ENCODE measurements at regions not wholly inside any gene's neighbourhood (a gene's known extent, or its start where the extent isn't known, plus 50 kb on each side); places are given as distances from the start of the nearest gene placed in this dataset.

GRCh38 chr20:22908437-22908836 is 126.7 kb upstream of the SSTR4 start:
- Histone ChIP-seq H3K9me2 (ENCODE audit: insufficient read depth, low read length) (no peaks in the 10 kb centered on the region), H3K9ac (ENCODE audit: low read length) (no peak overlapping the region), H2AFZ (ENCODE audit: low read depth, low read length) (no peak overlapping the region), H3K79me2 (replicated peaks; ENCODE audit: insufficient read depth, low read length) (no peaks in the 10 kb centered on the region), H3K9me3 (ENCODE audit: low read length) (no peaks in the 10 kb centered on the region), H4K20me1 (ENCODE audit: insufficient read depth) (no peaks in the 10 kb centered on the region), H3K27ac (ENCODE audit: low read length) (no peak overlapping the region), H3K27me3 (ENCODE audit: insufficient read depth, low read depth, low read length) (no peaks in the 10 kb centered on the region), H3K36me3 (ENCODE audit: insufficient read depth, low read length) (no peaks in the 10 kb centered on the region), H3F3A (ENCODE audit: insufficient read depth, low read length, poor library complexity, severe bottlenecking) (no peaks in the 10 kb centered on the region), H3K4me3 (ENCODE audit: low read length) (no peak overlapping the region), H3K4me2 (ENCODE audit: low read length) (no peak overlapping the region)
- TF ChIP-seq RAD21 (conservative IDR thresholded peaks at IDR 0.05) (no peak), EP300 (conservative IDR thresholded peaks at IDR 0.05; ENCODE audit: poor library complexity, severe bottlenecking) (no peak), TAF1 (IDR thresholded peaks at IDR 0.05; ENCODE audit: low read depth) (no peak), SMC3 (conservative IDR thresholded peaks at IDR 0.05; ENCODE audit: poor library complexity) (no peak), EZH2 (IDR thresholded peaks at IDR 0.05; ENCODE audit: borderline replicate concordance, insufficient read depth, low read length, poor library complexity, severe bottlenecking) (no peak), POLR2AphosphoS5 (IDR thresholded peaks at IDR 0.05) (no peak), REST (IDR thresholded peaks at IDR 0.05; ENCODE audit: borderline replicate concordance) (no peak), CTCF (IDR thresholded peaks at IDR 0.05; ENCODE audit: poor library complexity, severe bottlenecking) (no peak), MXI1 (conservative IDR thresholded peaks at IDR 0.05; ENCODE audit: poor library complexity, severe bottlenecking) (no peak)

- H3K9me3 ChIP-seq (ENCODE audit: low read length) = no peaks in the 10 kb centered on the region
Observed at GRCh38 chr20:22908944-22909343, 126.2 kb upstream of the SSTR4 start.

More at GRCh38 chr20:22908944-22909343, 126.2 kb upstream of the SSTR4 start:
- Histone ChIP-seq H4K20me1 (ENCODE audit: insufficient read depth) (no peaks in the 10 kb centered on the region), H3K4me3 (ENCODE audit: low read length) (no peak overlapping the region), H2AFZ (ENCODE audit: low read depth, low read length) (no peak overlapping the region), H3K4me2 (ENCODE audit: low read length) (no peak overlapping the region), H3K79me2 (replicated peaks; ENCODE audit: insufficient read depth, low read length) (no peaks in the 10 kb centered on the region), H3K27ac (ENCODE audit: low read length) (no peak overlapping the region), H3K9ac (ENCODE audit: low read length) (no peak overlapping the region), H3K36me3 (ENCODE audit: insufficient read depth, low read length) (no peaks in the 10 kb centered on the region), H3K9me2 (ENCODE audit: insufficient read depth, low read length) (no peaks in the 10 kb centered on the region), H3F3A (ENCODE audit: insufficient read depth, low read length, poor library complexity, severe bottlenecking) (no peaks in the 10 kb centered on the region), H3K27me3 (ENCODE audit: insufficient read depth, low read depth, low read length) (no peaks in the 10 kb centered on the region)
- no peak for TF ChIP-seq RAD21 (conservative IDR thresholded peaks at IDR 0.05)
- no peak for TF ChIP-seq EP300 (conservative IDR thresholded peaks at IDR 0.05; ENCODE audit: poor library complexity, severe bottlenecking)
- no peak for TF ChIP-seq REST (IDR thresholded peaks at IDR 0.05; ENCODE audit: borderline replicate concordance)
- TF ChIP-seq TAF1 (IDR thresholded peaks at IDR 0.05; ENCODE audit: low read depth) = no peak
- TF ChIP-seq CTCF (IDR thresholded peaks at IDR 0.05; ENCODE audit: poor library complexity, severe bottlenecking) = no peak
- no peak for TF ChIP-seq MXI1 (conservative IDR thresholded peaks at IDR 0.05; ENCODE audit: poor library complexity, severe bottlenecking)
- TF ChIP-seq SMC3 (conservative IDR thresholded peaks at IDR 0.05; ENCODE audit: poor library complexity) = no peak
- TF ChIP-seq EZH2 (IDR thresholded peaks at IDR 0.05; ENCODE audit: borderline replicate concordance, insufficient read depth, low read length, poor library complexity, severe bottlenecking) = no peak
- no peak for TF ChIP-seq POLR2AphosphoS5 (IDR thresholded peaks at IDR 0.05)

Data from neural cell (in vitro differentiated cells).